SK-N-SH (cell line): ENCODE measurements at regions not wholly inside any gene's neighbourhood (a gene's known extent, or its start where the extent isn't known, plus 50 kb on each side); places are given as distances from the start of the nearest gene placed in this dataset.

ENCODE experiments used
- CTCF ChIA-PET: fragments of 300-600, 350-600 bp; formaldehyde crosslinking; extraction: SDS; loops from one replicate; lab custom pipeline; 2021; lab: Yijun Ruan, JAX
- POLR2A ChIA-PET: fragments of 350-600 bp; sonication (Branson Sonifier 250); formaldehyde crosslinking; extraction: SDS; loops from one replicate; lab custom pipeline; 2020; ENCODE audit warnings: antibody characterized with exemption, inconsistent platforms; lab: Yijun Ruan, JAX
- DNase-seq: peaks from one replicate; pipeline ENCODE4 v3.0.0; 2012
- H2AFZ ChIP-seq: fragments of 200-600 bp; sonication (generic); 2 replicates; pipeline ENCODE4 v1.8.1; 2016; ENCODE audit warnings: antibody characterized with exemption, mild to moderate bottlenecking, low read depth
- H3F3A ChIP-seq: fragments of 200-600 bp; sonication (generic); replicated peaks from 2 replicates; pipeline ENCODE3; 2016; ENCODE audit warnings: antibody characterized with exemption, mild to moderate bottlenecking; ENCODE audit not compliant: insufficient read depth
- H3K27ac ChIP-seq, 2 experiments: fragments of 200-500 bp in 1 of 2; fragments of 200-600 bp in 1 of 2; sonication (Bioruptor generic) in 1 of 2; sonication (generic), shearing (Covaris generic) in 1 of 2; 2 replicates each; pipeline versions ENCODE4 v1.5.1 to v1.6.1; 2014 to 2016; ENCODE audit warnings: low read depth in 2 of 2, inconsistent platforms in 1 of 2, low read length in 1 of 2, mild to moderate bottlenecking in 1 of 2, mixed read lengths in 1 of 2
- H3K27me3 ChIP-seq: fragments of 200-600 bp; sonication (generic), shearing (Covaris generic); 2 replicates; pipeline ENCODE4 v1.6.1; 2016; ENCODE audit warnings: mixed run types; ENCODE audit not compliant: insufficient read depth
- H3K36me3 ChIP-seq, 2 experiments: fragments of 200-500 bp in 1 of 2; fragments of 200-600 bp in 1 of 2; sonication (Bioruptor generic) in 1 of 2; sonication (generic) in 1 of 2; replicated peaks in 1 of 2; 2 replicates each; pipeline versions ENCODE3 to v1.5.1; 2014 to 2016; ENCODE audit warnings: low read length in 1 of 2, mild to moderate bottlenecking in 1 of 2; ENCODE audit not compliant: insufficient read depth in 2 of 2, control insufficient read depth in 1 of 2
- H3K4me1 ChIP-seq, 2 experiments: fragments of 200-500 bp in 1 of 2; fragments of 200-600 bp in 1 of 2; sonication (Bioruptor generic) in 1 of 2; sonication (generic), shearing (Covaris generic) in 1 of 2; 2 replicates each; pipeline versions ENCODE4 v1.5.1 to v1.6.1; 2014 to 2016; ENCODE audit warnings: low read depth in 1 of 2, low read length in 1 of 2, mixed run types in 1 of 2; ENCODE audit not compliant: insufficient read depth in 2 of 2, control insufficient read depth in 1 of 2
- H3K4me2 ChIP-seq: fragments of 200-600 bp; sonication (generic), shearing (Covaris generic); 2 replicates; pipeline ENCODE4 v1.6.1; 2017; ENCODE audit warnings: mixed run types
- H3K4me3 ChIP-seq, 2 experiments: fragments of 200-500 bp in 1 of 2; fragments of 200-600 bp in 1 of 2; sonication (Bioruptor generic) in 1 of 2; sonication (generic), shearing (Covaris generic) in 1 of 2; 2 replicates each; pipeline versions ENCODE4 v1.5.1 to v1.8.1; 2014 to 2016; ENCODE audit warnings: low read depth in 2 of 2, inconsistent platforms in 1 of 2, low read length in 1 of 2, mild to moderate bottlenecking in 1 of 2, mixed read lengths in 1 of 2, moderate library complexity in 1 of 2
- H3K79me2 ChIP-seq: fragments of 200-600 bp; sonication (generic); 2 replicates; pipeline ENCODE4 v1.8.1; 2017; ENCODE audit warnings: mild to moderate bottlenecking; ENCODE audit not compliant: insufficient read depth
- H3K9ac ChIP-seq: fragments of 200-600 bp; sonication (generic); 2 replicates; pipeline ENCODE4 v1.6.1; 2017; ENCODE audit warnings: mixed run types
- H3K9me2 ChIP-seq: fragments of 200-600 bp; sonication (generic); 2 replicates; pipeline ENCODE4 v1.6.1; 2017; ENCODE audit warnings: mixed run types
- H3K9me3 ChIP-seq: fragments of 200-600 bp; sonication (generic); 2 replicates; pipeline ENCODE4 v1.6.1; 2017; ENCODE audit warnings: mixed run types, mild to moderate bottlenecking, moderate library complexity
- H4K20me1 ChIP-seq: fragments of 200-600 bp; sonication (generic); 2 replicates; pipeline ENCODE4 v1.6.1; 2017; ENCODE audit warnings: mild to moderate bottlenecking, mixed run types; ENCODE audit not compliant: insufficient read depth
- EP300 ChIP-seq, 2 experiments: IDR thresholded peaks; 2 replicates each; pipeline versions ENCODE4 v1.4.0 to v1.6.1; 2012; ENCODE audit warnings: borderline replicate concordance in 1 of 2, low read depth in 1 of 2, low read length in 1 of 2
- FOSL2 ChIP-seq: IDR thresholded peaks from 2 replicates; pipeline ENCODE4 v1.4.0; 2012; ENCODE audit warnings: low read depth, mild to moderate bottlenecking, moderate library complexity, borderline replicate concordance
- FOXJ3 ChIP-seq: sonication (generic); formaldehyde crosslinking; IDR thresholded peaks from 2 replicates; pipeline ENCODE4 v1.5.1; 2020; ENCODE audit warnings: mild to moderate bottlenecking, missing genetic modification reagents
- GATA2 ChIP-seq: sonication (generic); formaldehyde crosslinking; IDR thresholded peaks from 2 replicates; pipeline ENCODE4 v1.5.0; 2020; ENCODE audit warnings: mild to moderate bottlenecking, missing genetic modification reagents
- JUND ChIP-seq: IDR thresholded peaks from 2 replicates; pipeline ENCODE4 v1.4.0; 2012
- MEF2A ChIP-seq: IDR thresholded peaks from 2 replicates; pipeline ENCODE4 v1.4.0; 2012; ENCODE audit warnings: low read depth, borderline replicate concordance
- MXI1 ChIP-seq: IDR thresholded peaks from 2 replicates; pipeline ENCODE4 v1.6.1; 2012; ENCODE audit warnings: mild to moderate bottlenecking, low read depth, low read length, improper control_type of control experiment
- POLR2AphosphoS5 ChIP-seq: IDR thresholded peaks from 2 replicates; pipeline ENCODE4 v1.6.1; 2012; ENCODE audit warnings: low read depth, low read length
- RCOR1 ChIP-seq: fragments of 150-350 bp; IDR thresholded peaks from 2 replicates; pipeline ENCODE4 v1.6.1; 2017; ENCODE audit warnings: antibody characterized with exemption, low read length
- RFX5 ChIP-seq: IDR thresholded peaks from 2 replicates; pipeline ENCODE4 v1.6.1; 2012; ENCODE audit warnings: mild to moderate bottlenecking, improper control_type of control experiment, low read length
- SIN3A ChIP-seq: IDR thresholded peaks from 2 replicates; pipeline ENCODE4 v1.6.1; 2012; ENCODE audit warnings: low read depth, mild to moderate bottlenecking, low read length, moderate library complexity, borderline replicate concordance
- TAF1 ChIP-seq: IDR thresholded peaks from 2 replicates; pipeline ENCODE4 v1.6.1; 2012; ENCODE audit warnings: low read depth, mild to moderate bottlenecking, low read length, moderate library complexity, borderline replicate concordance
- TCF12 ChIP-seq: IDR thresholded peaks from 2 replicates; pipeline ENCODE4 v1.4.0; 2012
- TEAD4 ChIP-seq: IDR thresholded peaks from 2 replicates; pipeline ENCODE4 v1.4.0; 2012; ENCODE audit warnings: mild to moderate bottlenecking, borderline replicate concordance; ENCODE audit not compliant: insufficient read depth
- WGBS: methylation state at CpG from one replicate; pipeline ENCODE4 v1.1.6; 2017; ENCODE audit warnings: low lambda C conversion rate; 5-methylcytosine and 5-hydroxymethylcytosine counted together
- TF ChIP-seq, protein P1 (sequence below): IDR thresholded peaks from 2 replicates; pipeline ENCODE4 v1.6.1; 2012; ENCODE audit warnings: mild to moderate bottlenecking, low read depth, low read length, moderate library complexity
- TF ChIP-seq, protein P2 (sequence below): IDR thresholded peaks from 2 replicates; pipeline ENCODE4; 2012
- TF ChIP-seq, protein P3 (sequence below): fragments of 150-350 bp; IDR thresholded peaks from 2 replicates; pipeline ENCODE4 v1.6.1; 2017; ENCODE audit warnings: antibody characterized with exemption, low read length, low read depth, borderline replicate concordance

DNA sequence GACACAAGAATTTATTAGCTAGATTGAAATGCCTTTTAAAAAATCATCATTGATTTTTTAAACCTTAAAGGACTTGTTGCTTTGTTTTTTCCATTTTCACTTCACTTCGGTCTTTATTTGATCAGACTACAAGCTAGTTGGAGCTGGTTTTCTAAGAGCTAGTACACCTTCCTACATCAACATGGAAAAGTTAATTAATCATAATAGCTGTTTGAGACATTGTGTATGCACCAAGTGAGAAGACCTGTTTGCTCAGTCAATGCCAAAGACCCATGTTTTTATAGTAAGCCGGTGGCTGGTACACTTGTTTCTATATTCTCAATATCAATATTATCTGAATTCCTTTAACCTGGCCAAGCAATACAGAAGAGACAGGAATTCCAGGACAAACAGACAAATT lies 310.2 kb upstream of the SGK1 start:
- no peaks in the 10 kb centered on the region for H3K79me2 ChIP-seq
- no peaks in the 10 kb centered on the region for H4K20me1 ChIP-seq
- WGBS: 88% methylated on average over 2 of the region's 2 CpGs
- H3K4me1 ChIP-seq: peaks cover 4% of the 10 kb centered on the region in 2 experiments; a peak in 2 of 4 replicates
- H3K4me3 ChIP-seq: no peak overlapping the region
- no peaks in the 10 kb centered on the region for H3K9me2 ChIP-seq
- no peak overlapping the region for H3K4me2 ChIP-seq
- no peaks in the 10 kb centered on the region for H3K36me3 ChIP-seq
- H3K9me3 ChIP-seq: no peaks in the 10 kb centered on the region
- ChIA-PET POLR2A (no interaction called here), CTCF (interaction anchor here (0.8 to 3.0 kb wide), 2 partner anchors 13 to 299 kb away, joined by 3 to 15 read pairs; no protein-coding TSS in a partner anchor)
- H3K27me3 ChIP-seq: no peaks in the 10 kb centered on the region
- DNase-seq: no peak
- no peak overlapping the region for H2AFZ ChIP-seq
- H3K27ac ChIP-seq: no peak overlapping the region
- no peak overlapping the region for H3K9ac ChIP-seq
- H3F3A ChIP-seq: no peaks in the 10 kb centered on the region
- TF ChIP-seq FOSL2: no peak
- TF ChIP-seq TCF12: no peak
- no peak for TF ChIP-seq RFX5
- no peak for TF ChIP-seq MXI1
- TF ChIP-seq, protein P1, sequence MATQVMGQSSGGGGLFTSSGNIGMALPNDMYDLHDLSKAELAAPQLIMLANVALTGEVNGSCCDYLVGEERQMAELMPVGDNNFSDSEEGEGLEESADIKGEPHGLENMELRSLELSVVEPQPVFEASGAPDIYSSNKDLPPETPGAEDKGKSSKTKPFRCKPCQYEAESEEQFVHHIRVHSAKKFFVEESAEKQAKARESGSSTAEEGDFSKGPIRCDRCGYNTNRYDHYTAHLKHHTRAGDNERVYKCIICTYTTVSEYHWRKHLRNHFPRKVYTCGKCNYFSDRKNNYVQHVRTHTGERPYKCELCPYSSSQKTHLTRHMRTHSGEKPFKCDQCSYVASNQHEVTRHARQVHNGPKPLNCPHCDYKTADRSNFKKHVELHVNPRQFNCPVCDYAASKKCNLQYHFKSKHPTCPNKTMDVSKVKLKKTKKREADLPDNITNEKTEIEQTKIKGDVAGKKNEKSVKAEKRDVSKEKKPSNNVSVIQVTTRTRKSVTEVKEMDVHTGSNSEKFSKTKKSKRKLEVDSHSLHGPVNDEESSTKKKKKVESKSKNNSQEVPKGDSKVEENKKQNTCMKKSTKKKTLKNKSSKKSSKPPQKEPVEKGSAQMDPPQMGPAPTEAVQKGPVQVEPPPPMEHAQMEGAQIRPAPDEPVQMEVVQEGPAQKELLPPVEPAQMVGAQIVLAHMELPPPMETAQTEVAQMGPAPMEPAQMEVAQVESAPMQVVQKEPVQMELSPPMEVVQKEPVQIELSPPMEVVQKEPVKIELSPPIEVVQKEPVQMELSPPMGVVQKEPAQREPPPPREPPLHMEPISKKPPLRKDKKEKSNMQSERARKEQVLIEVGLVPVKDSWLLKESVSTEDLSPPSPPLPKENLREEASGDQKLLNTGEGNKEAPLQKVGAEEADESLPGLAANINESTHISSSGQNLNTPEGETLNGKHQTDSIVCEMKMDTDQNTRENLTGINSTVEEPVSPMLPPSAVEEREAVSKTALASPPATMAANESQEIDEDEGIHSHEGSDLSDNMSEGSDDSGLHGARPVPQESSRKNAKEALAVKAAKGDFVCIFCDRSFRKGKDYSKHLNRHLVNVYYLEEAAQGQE: no peak
- no peak for TF ChIP-seq SIN3A
- TF ChIP-seq GATA2 (CRISPR knock-in tag): no peak
- TF ChIP-seq MEF2A: no peak
- TF ChIP-seq TAF1: no peak
- TF ChIP-seq, protein P2, sequence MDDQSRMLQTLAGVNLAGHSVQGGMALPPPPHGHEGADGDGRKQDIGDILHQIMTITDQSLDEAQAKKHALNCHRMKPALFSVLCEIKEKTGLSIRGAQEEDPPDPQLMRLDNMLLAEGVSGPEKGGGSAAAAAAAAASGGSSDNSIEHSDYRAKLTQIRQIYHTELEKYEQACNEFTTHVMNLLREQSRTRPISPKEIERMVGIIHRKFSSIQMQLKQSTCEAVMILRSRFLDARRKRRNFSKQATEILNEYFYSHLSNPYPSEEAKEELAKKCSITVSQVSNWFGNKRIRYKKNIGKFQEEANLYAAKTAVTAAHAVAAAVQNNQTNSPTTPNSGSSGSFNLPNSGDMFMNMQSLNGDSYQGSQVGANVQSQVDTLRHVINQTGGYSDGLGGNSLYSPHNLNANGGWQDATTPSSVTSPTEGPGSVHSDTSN: no peak
- TF ChIP-seq, protein P3, sequence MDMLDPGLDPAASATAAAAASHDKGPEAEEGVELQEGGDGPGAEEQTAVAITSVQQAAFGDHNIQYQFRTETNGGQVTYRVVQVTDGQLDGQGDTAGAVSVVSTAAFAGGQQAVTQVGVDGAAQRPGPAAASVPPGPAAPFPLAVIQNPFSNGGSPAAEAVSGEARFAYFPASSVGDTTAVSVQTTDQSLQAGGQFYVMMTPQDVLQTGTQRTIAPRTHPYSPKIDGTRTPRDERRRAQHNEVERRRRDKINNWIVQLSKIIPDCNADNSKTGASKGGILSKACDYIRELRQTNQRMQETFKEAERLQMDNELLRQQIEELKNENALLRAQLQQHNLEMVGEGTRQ: no peak

DNA sequence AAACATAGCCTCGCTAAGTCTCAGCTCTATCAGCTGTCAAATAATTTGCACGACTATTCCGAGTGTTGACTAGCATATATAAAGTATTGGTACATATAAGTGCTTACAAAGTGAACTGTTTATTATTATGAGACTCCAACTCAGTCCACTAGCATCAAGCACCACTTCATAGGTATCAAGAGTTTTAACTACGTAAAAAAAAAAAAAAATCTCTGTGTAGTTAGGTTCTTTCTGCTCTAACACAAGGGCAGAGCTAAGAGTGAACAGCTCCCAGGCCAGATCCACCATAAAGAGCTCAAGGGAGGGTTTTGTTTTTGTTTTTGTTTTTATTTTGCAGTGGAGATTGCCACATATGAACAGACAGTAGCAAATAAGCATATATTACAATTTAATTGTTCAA lies 309.8 kb upstream of the SGK1 start:
- POLR2A ChIA-PET: no interaction called here
- Histone ChIP-seq H4K20me1 (no peaks in the 10 kb centered on the region), H3K36me3 (no peaks in the 10 kb centered on the region), H3K79me2 (no peaks in the 10 kb centered on the region), H3K4me1 (peaks cover 4% of the 10 kb centered on the region in 2 experiments; a peak in 2 of 4 replicates), H3K27me3 (no peaks in the 10 kb centered on the region), H3K4me2 (no peak overlapping the region), H2AFZ (no peak overlapping the region), H3K9ac (no peak overlapping the region), H3F3A (no peaks in the 10 kb centered on the region), H3K9me3 (no peaks in the 10 kb centered on the region), H3K9me2 (no peaks in the 10 kb centered on the region), H3K27ac (no peak overlapping the region), H3K4me3 (no peak overlapping the region)
- no peak for DNase-seq
- 96% methylated on average over 4 of the region's 4 CpGs for WGBS
- CTCF ChIA-PET: interaction anchor here (0.8 to 3.0 kb wide), 2 partner anchors 13 to 299 kb away, joined by 3 to 15 read pairs; no protein-coding TSS in a partner anchor
- TF ChIP-seq FOXJ3 (CRISPR knock-in tag) (no peak), JUND (no peak), POLR2AphosphoS5 (no peak), SIN3A (no peak), GATA2 (CRISPR knock-in tag) (no peak), TCF12 (no peak), TEAD4 (no peak), RCOR1 (no peak), EP300 (IDR thresholded peaks at IDR 0.05; ENCODE audit: borderline replicate concordance in 1 of 2, low read depth in 1 of 2, low read length in 1 of 2) (no peak), RFX5 (no peak)
- TF ChIP-seq, protein P1: no peak
- TF ChIP-seq, protein P2: no peak
